Calu3 (cell line): ENCODE measurements at regions not wholly inside any gene's neighbourhood (a gene's known extent, or its start where the extent isn't known, plus 50 kb on each side); places are given as distances from the start of the nearest gene placed in this dataset.

ENCODE experiments used
- BruUV-seq: library from RNA; stranded (reverse); fragments of 400-500 nt; replicated peaks from 2 replicates; lab custom pipeline; 2021; lab: Mats Ljungman, UMichigan
- CTCF ChIA-PET: fragments of 300-600 bp; sonication (Branson Sonifier 250); formaldehyde crosslinking; loops from one replicate; lab custom pipeline; 2022; ENCODE audit warnings: antibody characterized with exemption; lab: Charles Lee
- DNase-seq: peaks from one replicate; pipeline ENCODE4 v3.0.0; 2022
- H3K27ac Mint-ChIP-seq: one replicate; pipeline ENCODE4 v1.8.0; 2022; ENCODE audit warnings: mixed read lengths; ENCODE audit not compliant: unreplicated experiment
- H3K27me3 Mint-ChIP-seq: one replicate; pipeline ENCODE4 v1.8.0; 2022; ENCODE audit warnings: mixed read lengths; ENCODE audit not compliant: unreplicated experiment
- H3K36me3 Mint-ChIP-seq: one replicate; pipeline ENCODE4 v1.8.0; 2022; ENCODE audit warnings: mild to moderate bottlenecking, moderate library complexity, mixed read lengths; ENCODE audit not compliant: insufficient read depth, unreplicated experiment
- H3K4me1 Mint-ChIP-seq: one replicate; pipeline ENCODE4 v1.8.0; 2022; ENCODE audit warnings: mild to moderate bottlenecking, low read depth, mixed read lengths; ENCODE audit not compliant: unreplicated experiment
- H3K4me3 Mint-ChIP-seq: one replicate; pipeline ENCODE4 v1.8.0; 2022; ENCODE audit warnings: mild to moderate bottlenecking, low read depth, moderate library complexity, mixed read lengths; ENCODE audit not compliant: unreplicated experiment
- H3K9me3 Mint-ChIP-seq: one replicate; pipeline ENCODE4 v1.8.0; 2022; ENCODE audit warnings: low read depth, mixed read lengths; ENCODE audit not compliant: unreplicated experiment
- CTCF ChIP-seq: fragments of 200-600 bp; IDR thresholded peaks from one replicate; pipeline ENCODE4 v1.8.0; 2022; ENCODE audit warnings: antibody characterized with exemption; ENCODE audit not compliant: unreplicated experiment
- intact Hi-C: fragments of 100-400 bp; cut with micrococcal nuclease; formaldehyde crosslinking; loops from one replicate; pipeline ENCODE4 v1.10.0; 2022; ENCODE audit not compliant: unreplicated experiment

DNA sequence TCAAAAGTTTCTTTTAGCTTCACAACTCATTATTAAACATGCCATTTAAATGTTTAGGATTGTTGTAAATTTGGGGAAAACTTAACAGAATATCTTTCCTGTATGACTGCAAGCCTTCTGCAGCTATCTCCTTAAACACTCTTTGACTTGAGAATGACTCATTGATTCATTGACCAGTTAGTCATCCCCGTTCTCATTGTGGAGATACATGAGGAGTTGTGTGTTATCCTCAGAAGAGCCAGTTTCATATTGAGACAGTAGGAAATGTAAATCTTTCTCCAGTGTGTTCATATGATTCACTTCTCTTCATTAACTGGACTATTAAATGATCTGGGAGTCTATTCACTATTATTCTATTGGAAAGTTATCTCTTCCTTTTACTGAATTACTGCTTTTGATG lies 83.0 kb downstream of the CRYGS start:
- Mint-ChIP-seq H3K4me1 (no peaks in the 10 kb centered on the region), H3K4me3 (no peak overlapping the region), H3K36me3 (no peaks in the 10 kb centered on the region), H3K9me3 (no peaks in the 10 kb centered on the region), H3K27ac (no peak overlapping the region), H3K27me3 (peaks cover 100% of the 10 kb centered on the region)
- no peak for DNase-seq
- TF ChIP-seq CTCF: no peak
- CTCF ChIA-PET: interaction anchor here (0.5 kb wide), 1 partner anchor 80 kb away, joined by 3 read pairs; no protein-coding TSS in a partner anchor
- no TSS peak for BruUV-seq
- intact Hi-C loops: no loop called here

GRCh38 chr3:186459108-186459467 lies 85.1 kb downstream of the CRYGS start:
- Mint-ChIP-seq H3K27me3 (peaks cover 97% of the 10 kb centered on the region), H3K27ac (no peak overlapping the region), H3K9me3 (no peaks in the 10 kb centered on the region), H3K36me3 (no peaks in the 10 kb centered on the region), H3K4me3 (no peak overlapping the region), H3K4me1 (no peaks in the 10 kb centered on the region)
- TF ChIP-seq CTCF: no peak
- BruUV-seq: no TSS peak
- intact Hi-C loops: no loop called here
- DNase-seq: no peak
- CTCF ChIA-PET: no interaction called here

- H3K4me3 Mint-ChIP-seq: no peak overlapping the region
- peaks cover 91% of the 10 kb centered on the region for H3K27me3 Mint-ChIP-seq
- H3K36me3 Mint-ChIP-seq: no peaks in the 10 kb centered on the region
- H3K9me3 Mint-ChIP-seq: no peaks in the 10 kb centered on the region
- intact Hi-C loops: no loop called here
- CTCF ChIA-PET: no interaction called here
- no peaks in the 10 kb centered on the region for H3K4me1 Mint-ChIP-seq
- TF ChIP-seq CTCF: no peak
- no peak for DNase-seq
- no TSS peak for BruUV-seq
- no peak overlapping the region for H3K27ac Mint-ChIP-seq
These were observed 85.7 kb downstream of the CRYGS start for GRCh38 chr3:186458306-186459107.

DNA sequence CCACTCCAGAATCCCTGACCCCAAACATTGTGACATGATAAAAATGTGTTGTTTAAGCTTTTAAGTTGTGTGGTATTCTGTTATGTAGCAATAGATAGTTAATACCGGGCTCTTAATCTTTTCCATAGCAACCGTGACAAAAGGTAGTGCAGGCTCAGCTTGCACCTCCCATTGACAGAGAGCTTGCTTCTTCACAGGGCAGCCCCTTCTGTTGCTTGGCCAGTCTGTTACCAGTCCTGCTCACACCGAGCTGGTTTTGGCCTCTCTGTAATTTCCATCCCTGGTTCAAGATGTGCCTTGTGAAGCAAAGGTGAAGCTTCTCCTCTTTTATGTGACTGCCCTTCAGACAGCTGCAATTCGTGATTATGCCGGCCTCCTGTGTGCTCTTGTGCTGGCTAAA lies 86.9 kb downstream of the CRYGS start:
- no TSS peak for BruUV-seq
- Mint-ChIP-seq H3K27ac (no peak overlapping the region), H3K36me3 (peaks cover 1% of the 10 kb centered on the region), H3K4me3 (no peak overlapping the region), H3K27me3 (peaks cover 78% of the 10 kb centered on the region), H3K4me1 (peaks cover 11% of the 10 kb centered on the region), H3K9me3 (no peaks in the 10 kb centered on the region)
- TF ChIP-seq CTCF: no peak
- CTCF ChIA-PET: interaction anchor here (0.6 kb wide), 1 partner anchor 162 kb away, joined by 7 read pairs; no protein-coding TSS in a partner anchor
- no peak for DNase-seq
- intact Hi-C loops: no loop called here
